ENCODE measurements at regions not wholly inside any gene's neighbourhood (a gene's known extent, or its start where the extent isn't known, plus 50 kb on each side); places are given as distances from the start of the nearest gene placed in this dataset.

DNA sequence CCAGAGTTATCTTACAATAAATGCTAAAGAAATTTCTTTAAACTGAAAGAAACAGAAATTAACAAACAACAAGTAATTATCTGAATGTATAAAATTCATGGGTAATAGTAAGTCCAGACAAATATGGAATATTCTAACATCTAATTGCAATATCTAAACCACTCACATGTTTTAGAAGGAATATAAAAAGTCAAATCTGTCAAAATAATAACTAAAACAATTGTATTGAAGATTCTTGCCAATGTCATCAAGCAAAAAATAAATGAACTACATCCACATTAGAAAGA is 942.9 kb upstream of the PCDH20 start:
- no peak for FAIRE-seq
- Histone ChIP-seq H3K36me3 (ENCODE audit: control insufficient read depth in 2 of 2, extremely low read depth in 1 of 2, insufficient read depth in 2 of 2, low read length in 2 of 2) (no peaks in the 10 kb centered on the region), H3K9ac (replicated peaks; ENCODE audit: extremely low read depth, insufficient read depth, low read length) (no peak overlapping the region), H4K20me1 (replicated peaks; ENCODE audit: control insufficient read depth, extremely low read depth, insufficient read depth, low read length) (no peaks in the 10 kb centered on the region), H3K9me1 (replicated peaks; ENCODE audit: control insufficient read depth, extremely low read depth, insufficient read depth, low read length) (no peaks in the 10 kb centered on the region), H3K4me3 (replicated peaks in 1 of 3; ENCODE audit: insufficient read depth in 1 of 3, low read depth in 1 of 3, low read length in 3 of 3) (no peak overlapping the region), H3K79me2 (ENCODE audit: control insufficient read depth, insufficient read depth, low read length) (no peaks in the 10 kb centered on the region), H3K27ac (ENCODE audit: insufficient read depth, low read depth, low read length) (no peak overlapping the region), H3K4me1 (ENCODE audit: control insufficient read depth, extremely low read depth, insufficient read depth, low read length) (no peaks in the 10 kb centered on the region), H3K9me3 (replicated peaks; ENCODE audit: control insufficient read depth, insufficient read depth, low read length) (no peaks in the 10 kb centered on the region), H3K4me2 (ENCODE audit: insufficient read depth, low read length) (no peak overlapping the region), H3K27me3 (ENCODE audit: control insufficient read depth in 2 of 2, insufficient read depth in 2 of 2, low read length in 2 of 2) (no peaks in the 10 kb centered on the region), H2AFZ (ENCODE audit: low read depth, low read length) (no peak overlapping the region)
- no peak for DNase-seq (ENCODE audit: low read depth, low spot score)
- BruUV-seq (replicated peaks), result no TSS peak
- TF ChIP-seq FOS (IDR thresholded peaks at IDR 0.05; ENCODE audit: borderline replicate concordance, insufficient read depth, low read length) (no peak), MAX (IDR thresholded peaks at IDR 0.05; ENCODE audit: insufficient read depth, insufficient read length) (no peak), MYC (IDR thresholded peaks at IDR 0.05; ENCODE audit: low read depth, low read length) (no peak), JUN (IDR thresholded peaks at IDR 0.05; ENCODE audit: borderline replicate concordance, insufficient read depth, insufficient read length, low read depth) (no peak), EZH2 (IDR thresholded peaks at IDR 0.05; ENCODE audit: borderline replicate concordance, low read depth, low read length, severe bottlenecking) (no peak), GATA2 (IDR thresholded peaks at IDR 0.05; ENCODE audit: insufficient read depth, insufficient read length, low read depth, low read length) (no peak), POLR2A (IDR thresholded peaks at IDR 0.05; ENCODE audit: low read depth, low read length) (no peak), POLR2AphosphoS5 (IDR thresholded peaks at IDR 0.05; ENCODE audit: insufficient read depth, low read depth, low read length) (no peak)
- TF ChIP-seq, protein P1, sequence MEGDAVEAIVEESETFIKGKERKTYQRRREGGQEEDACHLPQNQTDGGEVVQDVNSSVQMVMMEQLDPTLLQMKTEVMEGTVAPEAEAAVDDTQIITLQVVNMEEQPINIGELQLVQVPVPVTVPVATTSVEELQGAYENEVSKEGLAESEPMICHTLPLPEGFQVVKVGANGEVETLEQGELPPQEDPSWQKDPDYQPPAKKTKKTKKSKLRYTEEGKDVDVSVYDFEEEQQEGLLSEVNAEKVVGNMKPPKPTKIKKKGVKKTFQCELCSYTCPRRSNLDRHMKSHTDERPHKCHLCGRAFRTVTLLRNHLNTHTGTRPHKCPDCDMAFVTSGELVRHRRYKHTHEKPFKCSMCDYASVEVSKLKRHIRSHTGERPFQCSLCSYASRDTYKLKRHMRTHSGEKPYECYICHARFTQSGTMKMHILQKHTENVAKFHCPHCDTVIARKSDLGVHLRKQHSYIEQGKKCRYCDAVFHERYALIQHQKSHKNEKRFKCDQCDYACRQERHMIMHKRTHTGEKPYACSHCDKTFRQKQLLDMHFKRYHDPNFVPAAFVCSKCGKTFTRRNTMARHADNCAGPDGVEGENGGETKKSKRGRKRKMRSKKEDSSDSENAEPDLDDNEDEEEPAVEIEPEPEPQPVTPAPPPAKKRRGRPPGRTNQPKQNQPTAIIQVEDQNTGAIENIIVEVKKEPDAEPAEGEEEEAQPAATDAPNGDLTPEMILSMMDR (IDR thresholded peaks at IDR 0.05; ENCODE audit: extremely low read depth in 1 of 2, insufficient read depth in 1 of 2, low read depth in 1 of 2, low read length in 2 of 2), result no peak
- intact Hi-C loops (cut with micrococcal nuclease), result loop anchor here (1.0 to 10.0 kb wide), 4 partner anchors 36 to 478 kb away; no protein-coding TSS in a partner anchor
- ChIA-PET CTCF (interaction anchor here (1.5 to 1.8 kb wide), 2 partner anchors 239 to 948 kb away, joined by 3 to 11 read pairs; no protein-coding TSS in a partner anchor), POLR2A (no interaction called here)
- dilution Hi-C loops (cut with MboI; ENCODE audit: extremely low pct_ligation_motif_present, low sequenced_read_pairs), result no loop called here

Data from endothelial cell of umbilical vein (primary cell).